ENCODE measurements at regions not wholly inside any gene's neighbourhood (a gene's known extent, or its start where the extent isn't known, plus 50 kb on each side); places are given as distances from the start of the nearest gene placed in this dataset.

DNA sequence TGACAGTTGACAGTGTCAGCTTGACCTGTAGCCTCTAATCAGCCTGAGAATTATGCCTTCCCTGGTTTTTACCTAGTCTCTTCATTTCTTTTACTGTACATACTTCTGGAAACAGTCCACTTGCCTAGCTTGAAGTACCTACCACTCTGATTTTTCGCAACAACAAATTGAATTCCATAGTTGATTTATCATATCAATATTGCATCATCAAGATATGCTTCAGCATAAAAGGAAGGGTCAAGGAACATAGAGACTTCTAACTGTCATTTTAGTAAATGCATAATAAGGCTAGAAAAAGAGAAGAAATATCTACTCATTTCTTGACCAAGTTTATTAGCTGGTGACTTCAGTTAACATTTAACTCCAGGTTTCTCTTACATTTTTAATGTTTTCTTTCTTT is 174.2 kb upstream of the FAR2 start:
- 78% methylated on average over 1 of the region's 1 CpG for WGBS (ENCODE audit: insufficient coverage)
- no peak overlapping the region for H3K27ac Mint-ChIP-seq
- H3K36me3 Mint-ChIP-seq, result no peaks in the 10 kb centered on the region
- H3K4me1 Mint-ChIP-seq, result no peaks in the 10 kb centered on the region
- Histone ChIP-seq H3K27me3 (ENCODE audit: control insufficient read depth, insufficient read depth, low read length) (no peaks in the 10 kb centered on the region), H3K27ac (ENCODE audit: low read length) (no peak overlapping the region), H3K9me3 (ENCODE audit: control insufficient read depth, insufficient read depth, low read length) (no peaks in the 10 kb centered on the region), H3K4me1 (ENCODE audit: control insufficient read depth, insufficient read depth, low read length) (no peaks in the 10 kb centered on the region), H3K4me3 (ENCODE audit: low read length) (no peak overlapping the region), H3K36me3 (ENCODE audit: control insufficient read depth, insufficient read depth, low read length) (no peaks in the 10 kb centered on the region)
- H3K9me3 Mint-ChIP-seq, result peaks cover 0 to 5% of the 10 kb centered on the region in 2 donors
- H3K27me3 Mint-ChIP-seq (ENCODE audit: low read depth in 2 of 2), result no peaks in the 10 kb centered on the region
- H3K4me3 Mint-ChIP-seq, result no peak overlapping the region
- DNase-seq (no peak), ATAC-seq (no peak)
- intact Hi-C loops (cut with micrococcal nuclease), result no loop called here
- TF ChIP-seq CTCF (IDR thresholded peaks at IDR 0.05), result no peak

- ATAC-seq, result no peak
- TF ChIP-seq CTCF (IDR thresholded peaks at IDR 0.05), result no peak
- Mint-ChIP-seq H3K4me1 (no peaks in the 10 kb centered on the region), H3K27me3 (ENCODE audit: low read depth in 2 of 2) (no peaks in the 10 kb centered on the region), H3K4me3 (no peak overlapping the region), H3K36me3 (no peaks in the 10 kb centered on the region), H3K27ac (no peak overlapping the region), H3K9me3 (peaks cover 0 to 5% of the 10 kb centered on the region in 2 donors)
- no peak overlapping the region for H3K4me3 ChIP-seq (ENCODE audit: low read length)
- no peaks in the 10 kb centered on the region for H3K27me3 ChIP-seq (ENCODE audit: control insufficient read depth, insufficient read depth, low read length)
- no peaks in the 10 kb centered on the region for H3K36me3 ChIP-seq (ENCODE audit: control insufficient read depth, insufficient read depth, low read length)
- no peaks in the 10 kb centered on the region for H3K4me1 ChIP-seq (ENCODE audit: control insufficient read depth, insufficient read depth, low read length)
- H3K9me3 ChIP-seq (ENCODE audit: control insufficient read depth, insufficient read depth, low read length), result no peaks in the 10 kb centered on the region
- WGBS (ENCODE audit: insufficient coverage), result 50% methylated on average over 1 of the region's 3 CpGs
- no peak for DNase-seq
- H3K27ac ChIP-seq (ENCODE audit: low read length), result no peak overlapping the region
- intact Hi-C loops (cut with micrococcal nuclease), result no loop called here
Measured at GRCh38 chr12:28975564-28976340, 173.3 kb upstream of the FAR2 start.

GRCh38 chr12:28980436-28980835 is 168.6 kb upstream of the FAR2 start:
- ATAC-seq, result no peak
- no peak overlapping the region for H3K27ac Mint-ChIP-seq
- intact Hi-C loops (cut with micrococcal nuclease), result no loop called here
- H3K4me1 ChIP-seq (ENCODE audit: control insufficient read depth, insufficient read depth, low read length), result no peaks in the 10 kb centered on the region
- H3K36me3 Mint-ChIP-seq, result no peaks in the 10 kb centered on the region
- WGBS (ENCODE audit: insufficient coverage), result 96% methylated on average over 2 of the region's 4 CpGs
- TF ChIP-seq CTCF (IDR thresholded peaks at IDR 0.05), result no peak
- peaks cover 0 to 4% of the 10 kb centered on the region in 2 donors for H3K9me3 Mint-ChIP-seq
- no peak overlapping the region for H3K4me3 Mint-ChIP-seq
- H3K27me3 Mint-ChIP-seq (ENCODE audit: low read depth in 2 of 2), result no peaks in the 10 kb centered on the region
- no peaks in the 10 kb centered on the region for H3K4me1 Mint-ChIP-seq
- no peaks in the 10 kb centered on the region for H3K27me3 ChIP-seq (ENCODE audit: control insufficient read depth, insufficient read depth, low read length)
- H3K9me3 ChIP-seq (ENCODE audit: control insufficient read depth, insufficient read depth, low read length), result no peaks in the 10 kb centered on the region
- H3K27ac ChIP-seq (ENCODE audit: low read length), result no peak overlapping the region
- DNase-seq, result no peak
- no peaks in the 10 kb centered on the region for H3K36me3 ChIP-seq (ENCODE audit: control insufficient read depth, insufficient read depth, low read length)
- no peak overlapping the region for H3K4me3 ChIP-seq (ENCODE audit: low read length)

Measured in natural killer cell (primary cell).